Prostate gland (tissue), 2 donors: ENCODE measurements at regions not wholly inside any gene's neighbourhood (a gene's known extent, or its start where the extent isn't known, plus 50 kb on each side); places are given as distances from the start of the nearest gene placed in this dataset.

Experiments
- CTCF ChIP-seq, 4 experiments: fragments of 200-600 bp in 2 of 4; fragments of 450-650 bp in 2 of 4; sonication (generic) in 2 of 4; IDR thresholded peaks; 1 replicate in 3 of 4; 2 replicates in 1 of 4; pipeline ENCODE4 v1.5.1; 2016 to 2019; ENCODE audit warnings: antibody characterized with exemption in 4 of 4, mild to moderate bottlenecking in 2 of 4, moderate library complexity in 2 of 4
- POLR2AphosphoS5 ChIP-seq: sonication (generic); formaldehyde crosslinking; IDR thresholded peaks from one replicate; pipeline ENCODE4 v1.6.1; 2017; ENCODE audit warnings: antibody characterized with exemption

- no peak for TF ChIP-seq CTCF (IDR thresholded peaks at IDR 0.05)
- TF ChIP-seq POLR2AphosphoS5: no peak
Observed at GRCh38 chr16:66079671-66080334, 286.7 kb upstream of the CDH5 start.
